Loucy (cell line): ENCODE measurements at regions not wholly inside any gene's neighbourhood (a gene's known extent, or its start where the extent isn't known, plus 50 kb on each side); places are given as distances from the start of the nearest gene placed in this dataset.

Experiments used
- H2AFZ ChIP-seq: fragments of 200-600 bp; sonication (generic); 2 replicates; pipeline ENCODE4 v1.6.0; 2016; ENCODE audit warnings: antibody characterized with exemption, mild to moderate bottlenecking, low read length, moderate library complexity
- H3F3A ChIP-seq: fragments of 200-600 bp; 2 replicates; pipeline ENCODE4 v1.6.0; 2016; ENCODE audit warnings: antibody characterized with exemption, low read depth, mild to moderate bottlenecking
- H3K27me3 ChIP-seq: fragments of 200-600 bp; sonication (generic); 2 replicates; pipeline ENCODE4 v1.6.1; 2014; ENCODE audit warnings: low read length, mild to moderate bottlenecking; ENCODE audit not compliant: insufficient read depth, poor library complexity, severe bottlenecking
- H3K36me3 ChIP-seq: fragments of 200-600 bp; sonication (generic); 2 replicates; pipeline ENCODE4 v1.6.1; 2016; ENCODE audit warnings: low read length; ENCODE audit not compliant: insufficient read depth
- H3K4me1 ChIP-seq: fragments of 200-600 bp; sonication (generic); 2 replicates; pipeline ENCODE4 v1.5.1; 2014; ENCODE audit warnings: low read length, mild to moderate bottlenecking; ENCODE audit not compliant: insufficient read depth, poor library complexity, severe bottlenecking
- H3K4me2 ChIP-seq: fragments of 200-600 bp; sonication (generic); 2 replicates; pipeline ENCODE4 v1.6.0; 2014; ENCODE audit warnings: antibody characterized with exemption, low read length, low read depth, mild to moderate bottlenecking; ENCODE audit not compliant: poor library complexity, severe bottlenecking
- H3K4me3 ChIP-seq: fragments of 200-600 bp; sonication (generic); 2 replicates; pipeline ENCODE4 v1.5.1; 2014; ENCODE audit warnings: low read length, mild to moderate bottlenecking, mixed read lengths; ENCODE audit not compliant: poor library complexity, severe bottlenecking
- H3K79me2 ChIP-seq: fragments of 200-600 bp; sonication (generic); 2 replicates; pipeline ENCODE4 v1.6.1; 2014; ENCODE audit warnings: low read length; ENCODE audit not compliant: insufficient read depth
- H3K9ac ChIP-seq: fragments of 200-600 bp; sonication (generic); 2 replicates; pipeline ENCODE4 v1.6.0; 2014; ENCODE audit warnings: mild to moderate bottlenecking, low read depth, low read length, moderate library complexity; ENCODE audit not compliant: poor library complexity, severe bottlenecking
- H3K9me2 ChIP-seq: fragments of 200-600 bp; sonication (generic); replicated peaks from 2 replicates; pipeline ENCODE4 v1.6.1; 2016; ENCODE audit warnings: low read depth, low read length, mixed read lengths
- H3K9me3 ChIP-seq: fragments of 200-600 bp; sonication (generic); 2 replicates; pipeline ENCODE4 v1.6.1; 2014; ENCODE audit warnings: mild to moderate bottlenecking, antibody characterized with exemption, low read length, low read depth; ENCODE audit not compliant: insufficient read depth
- H4K20me1 ChIP-seq: fragments of 200-600 bp; sonication (generic); 2 replicates; pipeline ENCODE4 v1.6.0; 2014; ENCODE audit warnings: antibody characterized with exemption, low read length, mild to moderate bottlenecking; ENCODE audit not compliant: insufficient read depth, poor library complexity, severe bottlenecking
- CTCF ChIP-seq: fragments of 200-600 bp; sonication (generic); conservative IDR thresholded peaks from 2 replicates; pipeline ENCODE4 v1.5.1; 2014; ENCODE audit warnings: mild to moderate bottlenecking, antibody characterized with exemption, low read length
- EZH2phosphoT487 ChIP-seq: fragments of 200-600 bp; IDR thresholded peaks from 2 replicates; pipeline ENCODE4 v1.6.1; 2018; ENCODE audit warnings: antibody characterized with exemption, mild to moderate bottlenecking, moderate library complexity, borderline replicate concordance

DNA sequence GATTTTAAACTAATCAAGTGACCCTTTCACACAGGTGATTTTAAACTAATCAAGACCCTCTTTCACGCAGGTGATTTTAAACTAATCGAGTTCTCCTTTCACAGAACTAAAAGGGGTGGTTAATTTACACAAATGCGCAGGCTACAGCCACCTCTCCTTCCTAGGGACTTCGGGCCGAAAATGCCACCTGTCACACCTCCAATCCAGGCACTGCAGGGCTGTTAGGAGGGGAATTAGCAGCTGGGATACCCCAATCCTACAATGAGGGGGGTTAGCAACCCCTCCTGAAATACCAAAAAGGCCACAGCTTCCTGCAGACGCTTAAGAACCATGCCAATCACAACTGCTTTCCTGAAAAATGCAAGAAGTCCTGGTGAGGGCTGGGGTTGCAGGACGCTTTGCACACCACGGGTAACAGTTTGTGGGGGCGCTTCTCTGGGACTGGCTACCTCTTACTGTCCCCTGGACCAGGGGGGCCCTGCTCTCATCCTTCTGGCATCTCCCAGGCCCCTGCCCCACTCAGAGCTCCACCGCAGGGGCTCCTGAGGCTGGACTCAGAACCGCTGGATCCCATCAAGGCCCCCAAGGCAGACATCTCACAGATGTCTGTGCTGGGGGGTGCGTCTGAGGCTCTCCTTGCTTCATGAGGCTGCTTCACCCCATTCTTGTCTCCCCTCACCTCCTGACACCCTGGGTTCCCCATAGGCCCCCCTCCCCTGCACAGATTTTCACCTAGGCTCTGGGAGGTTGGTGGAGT, 145.9 kb downstream of the OR4M2 start:
- TF ChIP-seq CTCF (no peak), EZH2phosphoT487 (no peak)
- Histone ChIP-seq H2AFZ (no peak overlapping the region), H3K4me3 (no peak overlapping the region), H3K9me3 (no peaks in the 10 kb centered on the region), H3K79me2 (no peaks in the 10 kb centered on the region), H3F3A (no peaks in the 10 kb centered on the region), H3K9me2 (no peaks in the 10 kb centered on the region), H3K36me3 (no peaks in the 10 kb centered on the region), H4K20me1 (no peaks in the 10 kb centered on the region), H3K4me2 (no peak overlapping the region), H3K27me3 (no peaks in the 10 kb centered on the region), H3K9ac (no peak overlapping the region), H3K4me1 (no peaks in the 10 kb centered on the region)

GRCh38 chr15:22227411-22228100, 147.2 kb downstream of the OR4M2 start:
- Histone ChIP-seq H3K9me3 (no peaks in the 10 kb centered on the region), H3K79me2 (no peaks in the 10 kb centered on the region), H3F3A (no peaks in the 10 kb centered on the region), H3K9me2 (no peaks in the 10 kb centered on the region), H3K4me3 (no peak overlapping the region), H3K9ac (no peak overlapping the region), H3K4me2 (no peak overlapping the region), H4K20me1 (no peaks in the 10 kb centered on the region), H3K27me3 (no peaks in the 10 kb centered on the region), H3K4me1 (no peaks in the 10 kb centered on the region), H3K36me3 (no peaks in the 10 kb centered on the region), H2AFZ (no peak overlapping the region)
- TF ChIP-seq CTCF (no peak), EZH2phosphoT487 (no peak)

- Histone ChIP-seq H3K9me2 (no peaks in the 10 kb centered on the region), H3K36me3 (no peaks in the 10 kb centered on the region), H3K4me2 (no peak overlapping the region), H3K9me3 (no peaks in the 10 kb centered on the region), H3K9ac (no peak overlapping the region), H3K4me1 (no peaks in the 10 kb centered on the region), H3F3A (no peaks in the 10 kb centered on the region), H3K27me3 (no peaks in the 10 kb centered on the region), H3K79me2 (no peaks in the 10 kb centered on the region), H3K4me3 (no peak overlapping the region), H4K20me1 (no peaks in the 10 kb centered on the region), H2AFZ (no peak overlapping the region)
- TF ChIP-seq CTCF (no peak), EZH2phosphoT487 (no peak)
Measured at GRCh38 chr15:22228101-22228762, 147.9 kb downstream of the OR4M2 start.
